ENCODE measurements at regions not wholly inside any gene's neighbourhood (a gene's known extent, or its start where the extent isn't known, plus 50 kb on each side); places are given as distances from the start of the nearest gene placed in this dataset.
"Not testable (repeated sequence)": the region's sequence is repeated elsewhere in the genome, so short reads cannot be mapped to it uniquely, and the experiment has no call there.

GRCh38 chr9:73444821-73445220 is 293.2 kb downstream of the ANXA1 start:
- Histone ChIP-seq H2BK20ac (ENCODE audit: low read depth, low read length) (no peak overlapping the region), H3K4me3 (ENCODE audit: insufficient read depth, low read depth, low read length) (no peak overlapping the region), H2BK15ac (ENCODE audit: low read depth, low read length) (no peak overlapping the region), H3K18ac (ENCODE audit: low read depth, low read length) (no peak overlapping the region), H3K23ac (ENCODE audit: low read depth, low read length) (no peak overlapping the region), H4K8ac (ENCODE audit: low read depth in 2 of 2, low read length in 2 of 2) (no peak overlapping the region), H3K4me1 (ENCODE audit: control insufficient read depth, insufficient read depth, low read length) (no peaks in the 10 kb centered on the region), H3K27ac (ENCODE audit: insufficient read depth, low read length) (no peak overlapping the region), H3K4me2 (ENCODE audit: low read depth, low read length) (no peak overlapping the region), H3K56ac (ENCODE audit: extremely low read depth, insufficient read depth, low read length) (no peak overlapping the region), H3K4ac (ENCODE audit: low read depth, low read length) (no peak overlapping the region), H2BK120ac (ENCODE audit: low read depth, low read length) (no peak overlapping the region), H3K14ac (replicated peaks; ENCODE audit: low read depth, low read length) (no peak overlapping the region), H2AK5ac (ENCODE audit: low read depth, low read length) (no peak overlapping the region), H2BK5ac (ENCODE audit: low read depth, low read length, poor library complexity, severe bottlenecking) (no peak overlapping the region), H3K27me3 (ENCODE audit: control insufficient read depth, insufficient read depth, low read length) (no peaks in the 10 kb centered on the region), H3K9ac (ENCODE audit: low read depth, low read length) (no peak overlapping the region), H4K91ac (ENCODE audit: insufficient read depth, low read depth, low read length) (no peak overlapping the region), H2AFZ (replicated peaks; ENCODE audit: low read length, poor library complexity) (no peak overlapping the region), H3K9me1 (ENCODE audit: insufficient read depth, low read length) (no peaks in the 10 kb centered on the region), H4K5ac (ENCODE audit: low read depth, low read length) (no peak overlapping the region), H3K9me3 (ENCODE audit: control insufficient read depth, insufficient read depth, low read length) (no peaks in the 10 kb centered on the region), H2AK9ac (replicated peaks; ENCODE audit: low read depth, low read length, poor library complexity) (no peak overlapping the region), H3K36me3 (ENCODE audit: control insufficient read depth, insufficient read depth, low read length) (no peaks in the 10 kb centered on the region), H3K79me1 (ENCODE audit: low read depth in 1 of 2, low read length in 2 of 2) (no peaks in the 10 kb centered on the region), H4K20me1 (ENCODE audit: insufficient read depth, low read length) (no peaks in the 10 kb centered on the region)
- POLR2A ChIA-PET (ENCODE audit: unreplicated experiment), result no interaction called here
- ATAC-seq (ENCODE audit: low read depth), result no peak
- CTCF ChIA-PET, result no interaction called here
- intact Hi-C loops (cut with micrococcal nuclease) (no loop called here), in situ Hi-C loops (cut with MboI; ENCODE audit: low sequenced_read_pairs) (no loop called here), dilution Hi-C loops (cut with HindIII; ENCODE audit: low sequenced_read_pairs, unreplicated experiment) (no loop called here)
- no peak for DNase-seq
- WGBS, 2 experiments (ENCODE audit: extremely low coverage in 2 of 2, insufficient read length in 1 of 2), result no CpG with 5 or more reads among the region's 1 CpG
- peak; percentile 19; the same call in 1 of the 2 replicates for TF ChIP-seq MAFK (IDR thresholded peaks at IDR 0.05; ENCODE audit: low read depth, low read length)
- TF ChIP-seq RAD21 (IDR thresholded peaks at IDR 0.05; ENCODE audit: low read length), result no peak
- BruUV-seq (replicated peaks), result no TSS peak

- intact Hi-C loops (cut with micrococcal nuclease); CTCF ChIA-PET: not testable (repeated sequence)
Measured at GRCh38 chr9:73445384-73445783, 293.7 kb downstream of the ANXA1 start.

More at GRCh38 chr9:73445384-73445783, 293.7 kb downstream of the ANXA1 start:
- H3K18ac ChIP-seq (ENCODE audit: low read depth, low read length); H4K8ac ChIP-seq (ENCODE audit: low read depth in 2 of 2, low read length in 2 of 2); H3K27me3 ChIP-seq (ENCODE audit: control insufficient read depth, insufficient read depth, low read length); H2BK15ac ChIP-seq (ENCODE audit: low read depth, low read length); H3K79me1 ChIP-seq (ENCODE audit: low read depth in 1 of 2, low read length in 2 of 2); DNase-seq; H3K4me2 ChIP-seq (ENCODE audit: low read depth, low read length); H2BK120ac ChIP-seq (ENCODE audit: low read depth, low read length); in situ Hi-C loops (cut with MboI; ENCODE audit: low sequenced_read_pairs); H2AK9ac ChIP-seq (replicated peaks; ENCODE audit: low read depth, low read length, poor library complexity); H4K5ac ChIP-seq (ENCODE audit: low read depth, low read length); ATAC-seq (ENCODE audit: low read depth); H3K27ac ChIP-seq (ENCODE audit: insufficient read depth, low read length); H3K9ac ChIP-seq (ENCODE audit: low read depth, low read length); H2BK5ac ChIP-seq (ENCODE audit: low read depth, low read length, poor library complexity, severe bottlenecking); H3K56ac ChIP-seq (ENCODE audit: extremely low read depth, insufficient read depth, low read length); H3K9me3 ChIP-seq (ENCODE audit: control insufficient read depth, insufficient read depth, low read length); BruUV-seq (replicated peaks); H3K36me3 ChIP-seq (ENCODE audit: control insufficient read depth, insufficient read depth, low read length); H2AFZ ChIP-seq (replicated peaks; ENCODE audit: low read length, poor library complexity); H3K4ac ChIP-seq (ENCODE audit: low read depth, low read length); H4K91ac ChIP-seq (ENCODE audit: insufficient read depth, low read depth, low read length); H3K14ac ChIP-seq (replicated peaks; ENCODE audit: low read depth, low read length); H3K9me1 ChIP-seq (ENCODE audit: insufficient read depth, low read length); POLR2A ChIA-PET (ENCODE audit: unreplicated experiment); H2AK5ac ChIP-seq (ENCODE audit: low read depth, low read length); H3K23ac ChIP-seq (ENCODE audit: low read depth, low read length); dilution Hi-C loops (cut with HindIII; ENCODE audit: low sequenced_read_pairs, unreplicated experiment); H3K4me3 ChIP-seq (ENCODE audit: insufficient read depth, low read depth, low read length); H2BK20ac ChIP-seq (ENCODE audit: low read depth, low read length); H3K4me1 ChIP-seq (ENCODE audit: control insufficient read depth, insufficient read depth, low read length); H4K20me1 ChIP-seq (ENCODE audit: insufficient read depth, low read length): not testable (repeated sequence)
- WGBS, 2 experiments (ENCODE audit: extremely low coverage in 2 of 2, insufficient read length in 1 of 2), result no CpG with 5 or more reads among the region's 1 CpG

Measured in IMR-90 (cell line).